Endothelial cell of umbilical vein (primary cell): ENCODE measurements at regions not wholly inside any gene's neighbourhood (a gene's known extent, or its start where the extent isn't known, plus 50 kb on each side); places are given as distances from the start of the nearest gene placed in this dataset.

Experiments
- BruUV-seq: library from RNA; stranded (reverse); fragments of 400-500 nt; replicated peaks from 2 replicates; lab custom pipeline; 2021; lab: Mats Ljungman, UMichigan
- CTCF ChIA-PET: fragments of 300-600, 350-600 bp; sonication (Branson Sonifier 250); formaldehyde crosslinking; loops from one replicate; lab custom pipeline; 2021; ENCODE audit warnings: antibody characterized with exemption, inconsistent platforms; lab: Charles Lee
- POLR2A ChIA-PET: fragments of 300-600, 350-600 bp; sonication (Branson Sonifier 250); formaldehyde crosslinking; loops from one replicate; lab custom pipeline; 2021; ENCODE audit warnings: antibody characterized with exemption, inconsistent platforms; lab: Charles Lee
- DNase-seq: peaks from one replicate; pipeline ENCODE4 v3.0.0-alpha.2; 2011; ENCODE audit warnings: low read depth, low spot score
- FAIRE-seq: peaks from 2 replicates; lab custom pipeline; 2011; peaks lifted over from hg19 to GRCh38; lab: Jason Lieb, UNC
- H2AFZ ChIP-seq: 2 replicates; pipeline ENCODE4 v1.6.0; 2012; ENCODE audit warnings: low read depth, low read length, control low read depth, inconsistent platforms
- H3K27ac ChIP-seq: 2 replicates; pipeline ENCODE4 v1.5.1; 2011; ENCODE audit warnings: low read depth, mild to moderate bottlenecking, control low read depth, low read length, moderate library complexity; ENCODE audit not compliant: insufficient read depth
- H3K27me3 ChIP-seq, 2 experiments: 2 replicates each; pipeline versions ENCODE4 v1.6.0 to v1.6.1; 2011; ENCODE audit warnings: low read length in 2 of 2, mixed read lengths in 1 of 2; ENCODE audit not compliant: control insufficient read depth in 2 of 2, insufficient read depth in 2 of 2
- H3K36me3 ChIP-seq, 2 experiments: 2 replicates in 1 of 2; 3 replicates in 1 of 2; pipeline ENCODE4 v1.5.1; 2011; ENCODE audit warnings: low read length in 2 of 2, mild to moderate bottlenecking in 1 of 2, moderate library complexity in 1 of 2; ENCODE audit not compliant: control insufficient read depth in 2 of 2, insufficient read depth in 2 of 2; ENCODE audit errors: extremely low read depth in 1 of 2
- H3K4me1 ChIP-seq: 3 replicates; pipeline ENCODE4 v1.5.1; 2011; ENCODE audit warnings: mild to moderate bottlenecking, low read length; ENCODE audit not compliant: control insufficient read depth, insufficient read depth; ENCODE audit errors: extremely low read depth
- H3K4me2 ChIP-seq: 2 replicates; pipeline ENCODE4 v1.6.1; 2011; ENCODE audit warnings: low read length, control low read depth, mixed read lengths; ENCODE audit not compliant: insufficient read depth
- H3K4me3 ChIP-seq, 3 experiments: fragments of 200-600 bp in 1 of 3; sonication (generic), shearing (Covaris generic) in 1 of 3; replicated peaks in 1 of 3; 2 replicates each; pipeline ENCODE4 v1.5.1; 2011 to 2016; ENCODE audit warnings: control low read depth in 3 of 3, low read length in 3 of 3, mild to moderate bottlenecking in 2 of 3, inconsistent platforms in 1 of 3, low read depth in 1 of 3, moderate library complexity in 1 of 3; ENCODE audit not compliant: insufficient read depth in 1 of 3
- H3K79me2 ChIP-seq: 2 replicates; pipeline ENCODE4 v1.6.0; 2012; ENCODE audit warnings: low read length, inconsistent platforms; ENCODE audit not compliant: control insufficient read depth, insufficient read depth
- H3K9ac ChIP-seq: replicated peaks from 2 replicates; pipeline ENCODE3; 2011; ENCODE audit warnings: low read length, control low read depth; ENCODE audit not compliant: insufficient read depth; ENCODE audit errors: extremely low read depth
- H3K9me1 ChIP-seq: replicated peaks from 3 replicates; pipeline ENCODE4 v1.6.0; 2011; ENCODE audit warnings: mild to moderate bottlenecking, low read length; ENCODE audit not compliant: control insufficient read depth, insufficient read depth; ENCODE audit errors: extremely low read depth
- H3K9me3 ChIP-seq: replicated peaks from 2 replicates; pipeline ENCODE4 v1.5.1; 2012; ENCODE audit warnings: low read length, inconsistent platforms; ENCODE audit not compliant: control insufficient read depth, insufficient read depth
- H4K20me1 ChIP-seq: replicated peaks from 2 replicates; pipeline ENCODE3; 2011; ENCODE audit warnings: mild to moderate bottlenecking, low read length; ENCODE audit not compliant: control insufficient read depth, insufficient read depth; ENCODE audit errors: extremely low read depth
- CTCF ChIP-seq, 2 donors: IDR thresholded peaks; 1 replicate in 1 of 2; 2 replicates in 1 of 2; pipeline ENCODE4 v1.5.1; 2011; ENCODE audit warnings: low read length in 2 of 2, mild to moderate bottlenecking in 2 of 2, moderate library complexity in 2 of 2, control low read depth in 1 of 2, inconsistent platforms in 1 of 2, low read depth in 1 of 2; ENCODE audit not compliant: insufficient read depth in 1 of 2; ENCODE audit errors: extremely low read depth in 1 of 2
- EZH2 ChIP-seq: IDR thresholded peaks from 2 replicates; pipeline ENCODE4 v1.6.1; 2012; ENCODE audit warnings: borderline replicate concordance, low read depth, mild to moderate bottlenecking, moderate library complexity, low read length, inconsistent platforms; ENCODE audit not compliant: severe bottlenecking
- FOS ChIP-seq: IDR thresholded peaks from 2 replicates; pipeline ENCODE4 v1.6.1; 2011; ENCODE audit warnings: mild to moderate bottlenecking, low read length, moderate library complexity, borderline replicate concordance; ENCODE audit not compliant: insufficient read depth
- GATA2 ChIP-seq: IDR thresholded peaks from 2 replicates; pipeline ENCODE4 v1.7.0; 2011; ENCODE audit warnings: low read depth, mild to moderate bottlenecking, moderate library complexity, mixed read lengths, low read length; ENCODE audit not compliant: insufficient read length, insufficient read depth
- JUN ChIP-seq: IDR thresholded peaks from 2 replicates; pipeline ENCODE4 v1.6.1; 2011; ENCODE audit warnings: borderline replicate concordance, low read depth; ENCODE audit not compliant: insufficient read length, insufficient read depth
- MAX ChIP-seq: IDR thresholded peaks from 2 replicates; pipeline ENCODE4 v1.6.1; 2011; ENCODE audit not compliant: insufficient read depth, insufficient read length
- MYC ChIP-seq: IDR thresholded peaks from one replicate; pipeline ENCODE4 v1.6.1; 2011; ENCODE audit warnings: mild to moderate bottlenecking, low read depth, low read length
- POLR2A ChIP-seq: IDR thresholded peaks from 2 replicates; pipeline ENCODE4 v1.6.1; 2012; ENCODE audit warnings: low read depth, mild to moderate bottlenecking, control low read depth, low read length
- POLR2AphosphoS5 ChIP-seq: IDR thresholded peaks from 2 replicates; pipeline ENCODE4 v1.6.1; 2012; ENCODE audit warnings: low read depth, mild to moderate bottlenecking, control low read depth, low read length, moderate library complexity; ENCODE audit not compliant: insufficient read depth
- dilution Hi-C: fragments of 300-500 bp; cut with MboI; formaldehyde crosslinking; loops from one replicate; pipeline ENCODE4 v1.15.0; 2019; ENCODE audit warnings: low sequenced_read_pairs; ENCODE audit not compliant: extremely low pct_ligation_motif_present
- intact Hi-C: fragments of 100-400 bp; cut with micrococcal nuclease; formaldehyde crosslinking; loops from one replicate; pipeline ENCODE4 v1.10.0; 2022

- Histone ChIP-seq H3K79me2 (no peaks in the 10 kb centered on the region), H3K27me3 (no peaks in the 10 kb centered on the region), H3K4me2 (no peak overlapping the region), H3K27ac (no peak overlapping the region), H3K36me3 (no peaks in the 10 kb centered on the region), H4K20me1 (no peaks in the 10 kb centered on the region), H3K9ac (no peak overlapping the region), H3K9me3 (peaks cover 2% of the 10 kb centered on the region), H3K9me1 (no peaks in the 10 kb centered on the region), H3K4me1 (no peaks in the 10 kb centered on the region), H3K4me3 (no peak overlapping the region), H2AFZ (no peak overlapping the region)
- CTCF ChIA-PET = no interaction called here
- POLR2A ChIA-PET = no interaction called here
- DNase-seq (no peak), FAIRE-seq (no peak)
- BruUV-seq = no TSS peak
- TF ChIP-seq FOS = no peak
- TF ChIP-seq GATA2 = no peak
- no peak for TF ChIP-seq MYC
- TF ChIP-seq MAX = no peak
- TF ChIP-seq JUN = no peak
- TF ChIP-seq EZH2 = no peak
- TF ChIP-seq POLR2AphosphoS5 = no peak
- no peak for TF ChIP-seq POLR2A
- TF ChIP-seq CTCF (IDR thresholded peaks at IDR 0.05; ENCODE audit: extremely low read depth in 1 of 2, insufficient read depth in 1 of 2, low read depth in 1 of 2, low read length in 2 of 2) = no peak
- intact Hi-C loops (no loop called here), dilution Hi-C loops (no loop called here)
Measured at GRCh38 chr2:59196491-59196890, 955.4 kb upstream of the FANCL start.
